Epithelial cell of esophagus (primary cell): ENCODE measurements at regions not wholly inside any gene's neighbourhood (a gene's known extent, or its start where the extent isn't known, plus 50 kb on each side); places are given as distances from the start of the nearest gene placed in this dataset.
"Not testable (repeated sequence)": the region's sequence is repeated elsewhere in the genome, so short reads cannot be mapped to it uniquely, and the experiment has no call there.

ENCODE experiments used
- DNase-seq: peaks from one replicate; pipeline ENCODE4 v3.0.0; 2010; ENCODE audit warnings: low read depth
- H3K4me3 ChIP-seq: 2 replicates; pipeline ENCODE4 v1.5.1; 2011; ENCODE audit warnings: mild to moderate bottlenecking, low read length, control low read depth
- TF ChIP-seq, protein P1 (sequence below): IDR thresholded peaks from 2 replicates; pipeline ENCODE4 v1.5.1; 2011; ENCODE audit warnings: low read depth, mild to moderate bottlenecking, low read length, control low read depth, inconsistent platforms; ENCODE audit not compliant: insufficient read depth; ENCODE audit errors: missing control alignments

DNA sequence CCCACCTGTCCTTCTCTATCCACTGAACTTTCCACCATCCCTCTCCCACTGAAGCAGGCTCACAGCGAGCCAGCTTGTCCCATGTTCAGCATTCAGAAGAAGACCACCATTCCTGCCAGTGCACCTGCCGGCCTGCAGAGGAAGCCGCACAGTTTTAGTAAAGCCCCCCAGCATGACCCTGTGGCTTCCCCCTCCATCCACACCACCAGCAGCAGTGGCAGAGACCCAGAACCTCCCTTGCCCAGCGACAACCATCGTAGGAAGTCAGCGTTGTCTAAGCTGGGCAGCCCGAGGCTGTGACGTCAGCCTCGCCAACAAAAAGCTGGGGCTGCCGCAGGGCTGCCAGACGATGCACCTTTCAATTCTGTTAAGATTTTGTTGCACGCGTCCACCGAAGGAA is 66.6 kb upstream of the TAMM41 start:
- TF ChIP-seq, protein P1, sequence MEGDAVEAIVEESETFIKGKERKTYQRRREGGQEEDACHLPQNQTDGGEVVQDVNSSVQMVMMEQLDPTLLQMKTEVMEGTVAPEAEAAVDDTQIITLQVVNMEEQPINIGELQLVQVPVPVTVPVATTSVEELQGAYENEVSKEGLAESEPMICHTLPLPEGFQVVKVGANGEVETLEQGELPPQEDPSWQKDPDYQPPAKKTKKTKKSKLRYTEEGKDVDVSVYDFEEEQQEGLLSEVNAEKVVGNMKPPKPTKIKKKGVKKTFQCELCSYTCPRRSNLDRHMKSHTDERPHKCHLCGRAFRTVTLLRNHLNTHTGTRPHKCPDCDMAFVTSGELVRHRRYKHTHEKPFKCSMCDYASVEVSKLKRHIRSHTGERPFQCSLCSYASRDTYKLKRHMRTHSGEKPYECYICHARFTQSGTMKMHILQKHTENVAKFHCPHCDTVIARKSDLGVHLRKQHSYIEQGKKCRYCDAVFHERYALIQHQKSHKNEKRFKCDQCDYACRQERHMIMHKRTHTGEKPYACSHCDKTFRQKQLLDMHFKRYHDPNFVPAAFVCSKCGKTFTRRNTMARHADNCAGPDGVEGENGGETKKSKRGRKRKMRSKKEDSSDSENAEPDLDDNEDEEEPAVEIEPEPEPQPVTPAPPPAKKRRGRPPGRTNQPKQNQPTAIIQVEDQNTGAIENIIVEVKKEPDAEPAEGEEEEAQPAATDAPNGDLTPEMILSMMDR: no peak
- no peak for DNase-seq
- H3K4me3 ChIP-seq: no peak overlapping the region

DNA sequence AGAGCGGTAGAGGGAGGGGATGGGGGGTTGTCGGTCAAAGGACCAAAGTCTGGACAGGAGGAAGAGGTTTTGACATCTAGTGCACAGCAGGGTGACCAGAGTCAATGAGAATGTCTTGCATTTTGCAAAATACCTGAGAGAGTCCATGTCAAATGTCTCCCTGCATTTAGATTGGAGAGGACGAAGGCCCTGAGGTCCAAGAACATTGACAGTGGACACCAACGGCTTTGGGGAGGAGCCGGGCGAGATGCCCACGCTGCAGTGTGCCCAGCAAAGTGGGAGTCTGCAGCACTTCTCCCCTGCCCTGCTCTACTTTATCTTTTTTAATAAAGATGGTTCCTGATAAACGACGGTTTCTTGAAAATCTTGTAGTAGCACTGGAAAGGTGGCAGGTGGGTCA is 67.4 kb upstream of the TAMM41 start:
- H3K4me3 ChIP-seq: no peak overlapping the region
- TF ChIP-seq, protein P1: no peak
- DNase-seq: no peak

DNA sequence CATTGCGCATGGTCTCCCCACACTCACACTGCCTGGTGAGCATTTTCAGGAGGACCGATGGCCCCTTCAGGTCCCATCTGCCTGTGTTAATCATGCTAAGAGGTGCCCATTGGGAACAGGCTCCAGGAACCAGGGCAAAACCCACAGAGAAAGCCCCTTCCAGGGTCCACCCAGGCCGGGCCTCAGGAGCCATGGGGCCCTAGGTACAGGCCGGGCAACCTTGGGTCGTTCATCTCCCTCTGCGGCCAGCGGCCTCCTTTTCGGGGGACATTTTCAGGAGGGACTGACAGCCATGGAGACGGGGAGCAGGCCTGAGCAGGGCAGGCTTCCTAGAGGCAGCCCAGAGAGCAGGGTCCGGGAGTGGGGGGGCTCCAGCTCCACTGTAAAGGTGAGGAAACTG is 68.0 kb upstream of the TAMM41 start:
- no peak for DNase-seq
- no peak overlapping the region for H3K4me3 ChIP-seq
- TF ChIP-seq, protein P1: no peak

DNA sequence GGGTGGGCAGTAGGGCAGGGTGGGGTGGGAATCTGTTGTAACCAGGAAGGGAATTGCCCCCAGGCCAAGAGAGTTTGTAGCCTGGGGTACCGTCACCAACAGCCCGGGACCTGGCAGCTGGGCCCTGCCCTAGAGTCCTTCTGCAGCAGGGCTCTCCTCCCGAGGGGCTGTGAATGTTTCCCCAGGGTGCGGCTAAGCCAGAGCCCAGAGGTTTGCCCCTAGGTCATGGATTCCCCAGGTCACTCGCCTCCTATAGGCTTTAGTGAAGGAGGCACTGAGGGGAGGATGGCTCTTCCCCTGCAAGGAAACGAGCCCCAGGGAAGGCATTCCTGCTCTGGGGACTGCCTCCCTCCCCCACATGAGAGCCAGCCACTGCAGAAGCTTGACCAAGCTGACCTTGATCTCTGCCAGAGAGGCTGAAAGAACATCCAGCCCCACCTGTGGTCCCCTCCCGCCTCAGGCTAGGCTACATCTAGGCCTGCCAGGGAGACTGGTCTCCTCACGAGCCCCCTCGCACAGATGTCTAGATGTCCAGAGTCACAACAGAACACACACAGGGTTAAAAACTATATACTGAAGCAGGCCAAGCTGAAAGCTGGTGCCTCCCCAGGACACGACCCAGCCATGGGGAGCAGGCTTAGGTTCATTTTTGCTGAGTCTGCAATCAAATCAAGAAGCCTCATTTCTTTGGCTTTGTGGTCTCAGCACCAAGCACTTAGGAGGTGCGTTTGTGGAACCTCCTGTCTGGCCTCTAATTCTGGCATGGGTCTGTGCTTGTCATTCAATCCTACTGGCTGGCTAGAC is 69.1 kb upstream of the TAMM41 start:
- TF ChIP-seq, protein P1: no peak
- no peak overlapping the region for H3K4me3 ChIP-seq
- no peak for DNase-seq

DNA sequence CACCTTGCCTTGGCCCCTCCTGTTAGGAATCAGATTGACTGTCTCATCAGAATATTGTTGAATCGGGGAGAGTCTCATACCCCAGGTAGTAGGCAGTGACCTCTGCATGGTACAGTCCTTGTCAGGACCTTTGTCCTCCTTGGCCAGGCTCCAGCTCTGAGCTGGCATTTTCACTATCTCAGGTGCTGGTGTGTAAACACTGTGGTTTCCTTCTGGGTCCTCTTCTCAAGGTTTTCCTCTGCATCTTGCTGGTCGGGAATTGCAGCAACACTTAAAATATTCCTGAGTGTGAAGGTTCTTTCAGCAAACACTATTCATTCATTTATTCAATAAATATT is 69.7 kb upstream of the TAMM41 start:
- DNase-seq, H3K4me3 ChIP-seq: not testable (repeated sequence)

DNA sequence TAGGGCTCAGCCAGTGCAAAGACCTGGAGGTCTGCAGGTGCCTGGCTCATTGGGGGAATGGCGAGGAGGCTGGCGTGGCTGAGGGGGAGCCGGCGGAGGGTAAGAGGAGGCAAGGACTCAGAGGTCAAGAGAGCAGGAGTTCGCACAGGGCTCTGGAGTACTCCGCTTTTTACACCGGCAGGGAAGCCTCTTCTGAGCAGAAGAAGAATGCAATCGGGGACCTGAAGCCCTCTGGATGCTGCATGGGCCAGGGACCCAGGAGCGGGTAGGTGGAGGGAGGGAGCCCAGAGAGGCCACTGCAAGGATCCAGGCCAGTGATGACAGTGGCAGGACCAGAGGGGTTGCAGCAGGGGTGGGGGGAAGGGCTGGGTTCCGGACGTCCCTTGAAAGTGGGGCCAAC is 70.4 kb upstream of the TAMM41 start:
- H3K4me3 ChIP-seq: no peak overlapping the region
- DNase-seq: no peak
- TF ChIP-seq, protein P1: no peak

DNA sequence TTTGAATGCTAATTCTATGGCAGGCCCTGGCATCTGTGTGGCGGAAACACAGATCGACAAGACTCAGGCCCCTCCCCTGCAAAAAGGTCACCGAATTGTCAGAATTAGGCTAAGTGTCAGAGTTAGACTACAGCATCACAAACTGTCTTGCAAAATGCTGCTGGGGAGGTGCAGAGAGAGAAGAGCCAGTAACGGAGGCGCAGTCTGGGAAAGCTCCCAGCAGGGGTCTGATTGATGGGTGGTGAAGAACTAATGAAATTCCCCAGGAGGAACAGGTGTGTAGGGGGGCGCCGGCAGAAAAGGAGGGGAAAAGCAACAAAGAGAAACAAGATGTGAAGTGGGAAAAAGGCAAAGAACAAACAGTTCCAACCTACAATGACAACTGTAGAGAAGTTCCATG is 72.7 kb upstream of the TAMM41 start:
- TF ChIP-seq, protein P1: no peak
- DNase-seq: no peak
- no peak overlapping the region for H3K4me3 ChIP-seq
